SK-N-SH (cell line): ENCODE measurements at regions not wholly inside any gene's neighbourhood (a gene's known extent, or its start where the extent isn't known, plus 50 kb on each side); places are given as distances from the start of the nearest gene placed in this dataset.

Experiments used
- CHD2 ChIP-seq: fragments of 150-350 bp; IDR thresholded peaks from 2 replicates; pipeline ENCODE4 v1.6.1; 2018; ENCODE audit warnings: low read length; ENCODE audit not compliant: partially characterized antibody
- CTCF ChIP-seq: fragments of 200-600 bp; sonication (generic); IDR thresholded peaks from 2 replicates; pipeline ENCODE4 v1.6.1; 2017; ENCODE audit warnings: antibody characterized with exemption, mild to moderate bottlenecking, moderate library complexity
- EP300 ChIP-seq, 2 experiments: IDR thresholded peaks; 2 replicates each; pipeline versions ENCODE4 v1.4.0 to v1.6.1; 2012; ENCODE audit warnings: borderline replicate concordance in 1 of 2, low read depth in 1 of 2, low read length in 1 of 2
- EZH2phosphoT487 ChIP-seq: fragments of 200-600 bp; sonication (generic); IDR thresholded peaks from 2 replicates; pipeline ENCODE4 v1.6.1; 2017; ENCODE audit warnings: low read depth, mixed run types, mild to moderate bottlenecking, antibody characterized with exemption, moderate library complexity, borderline replicate concordance
- NRF1 ChIP-seq: IDR thresholded peaks from 2 replicates; pipeline ENCODE4 v1.6.1; 2012; ENCODE audit warnings: low read depth, mild to moderate bottlenecking, low read length
- POLR2AphosphoS5 ChIP-seq: IDR thresholded peaks from 2 replicates; pipeline ENCODE4 v1.6.1; 2012; ENCODE audit warnings: low read depth, low read length
- RCOR1 ChIP-seq: fragments of 150-350 bp; IDR thresholded peaks from 2 replicates; pipeline ENCODE4 v1.6.1; 2017; ENCODE audit warnings: antibody characterized with exemption, low read length
- RXRA ChIP-seq: IDR thresholded peaks from 2 replicates; pipeline ENCODE4 v1.4.0; 2012; ENCODE audit warnings: low read depth, mild to moderate bottlenecking, borderline replicate concordance
- SMC3 ChIP-seq: IDR thresholded peaks from 2 replicates; pipeline ENCODE4 v1.6.1; 2012; ENCODE audit warnings: low read depth, low read length, improper control_type of control experiment
- USF1 ChIP-seq: IDR thresholded peaks from 2 replicates; pipeline ENCODE4 v1.4.0; 2012; ENCODE audit warnings: low read depth, borderline replicate concordance
- YY1 ChIP-seq: IDR thresholded peaks from 2 replicates; pipeline ENCODE4 v1.4.0; 2012; ENCODE audit warnings: low read depth, mild to moderate bottlenecking

GRCh38 chr14:87185961-87186560 is 806.9 kb downstream of the GALC start:
- TF ChIP-seq CTCF = no peak
- no peak for TF ChIP-seq NRF1
- no peak for TF ChIP-seq SMC3
- TF ChIP-seq POLR2AphosphoS5 = no peak
- TF ChIP-seq EZH2phosphoT487 = no peak
- TF ChIP-seq EP300 (IDR thresholded peaks at IDR 0.05; ENCODE audit: borderline replicate concordance in 1 of 2, low read depth in 1 of 2, low read length in 1 of 2) = no peak
- TF ChIP-seq YY1 = no peak
- no peak for TF ChIP-seq RCOR1
- no peak for TF ChIP-seq CHD2
- TF ChIP-seq RXRA = no peak
- no peak for TF ChIP-seq USF1
